ENCODE measurements at regions not wholly inside any gene's neighbourhood (a gene's known extent, or its start where the extent isn't known, plus 50 kb on each side); places are given as distances from the start of the nearest gene placed in this dataset.

DNA sequence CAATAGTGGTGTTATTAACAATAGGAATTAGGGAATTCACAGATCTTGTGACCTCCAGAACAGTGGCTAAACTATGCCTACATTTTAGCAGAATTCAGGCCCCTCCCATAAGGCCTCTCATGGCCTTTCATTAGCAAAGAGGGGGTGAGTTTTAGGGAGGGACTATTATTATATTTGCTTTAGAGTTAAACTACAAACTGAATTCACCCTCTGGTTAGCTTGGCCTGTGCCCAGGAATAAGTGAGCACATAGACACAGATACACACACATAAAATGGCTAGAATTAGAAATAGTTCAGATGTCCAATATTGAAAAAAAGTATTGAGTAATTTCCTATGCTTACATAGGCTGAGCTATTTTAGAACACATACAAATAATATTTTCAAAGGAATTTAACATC is 818.8 kb upstream of the COBL start:
- DNase-seq = no peak

DNA sequence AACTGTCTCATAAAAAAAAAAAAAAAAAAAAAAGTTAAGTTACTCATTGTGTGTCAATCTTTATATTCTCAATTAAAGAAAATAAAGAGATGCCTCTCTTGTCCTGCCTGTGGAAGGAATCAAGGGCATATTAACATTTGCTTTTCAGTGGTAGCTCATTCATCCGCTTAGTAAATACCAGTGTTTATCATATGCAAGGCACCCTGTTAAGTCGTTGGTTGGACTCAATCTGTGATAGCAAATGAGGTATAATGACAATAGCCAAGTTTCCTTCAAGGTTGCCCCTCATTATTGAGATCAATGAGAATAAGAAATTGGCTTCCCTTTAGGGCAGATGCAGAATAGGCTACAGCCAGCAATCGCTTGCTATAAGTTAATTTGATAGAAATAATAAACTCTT is 812.7 kb upstream of the COBL start:
- no peak for DNase-seq

DNA sequence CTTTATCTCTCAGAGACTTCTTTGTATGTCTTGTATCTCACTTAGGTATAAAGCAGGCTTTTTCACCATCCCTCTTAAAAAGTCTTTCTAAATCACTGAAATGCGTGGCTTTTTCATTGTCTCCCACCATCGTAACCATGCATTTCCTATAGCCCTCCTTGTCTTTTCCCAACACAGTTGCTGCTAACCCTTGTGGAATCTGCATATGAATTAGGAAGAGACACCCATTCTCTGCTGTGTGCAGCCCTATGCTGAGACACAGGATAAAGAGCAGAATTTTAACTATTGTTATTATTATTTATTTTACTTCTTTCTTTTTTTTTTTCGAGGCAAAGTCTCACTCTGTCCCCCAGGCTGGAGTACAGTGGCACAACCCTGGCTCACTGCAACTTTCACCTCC is 804.3 kb upstream of the COBL start:
- no peak for DNase-seq

DNA sequence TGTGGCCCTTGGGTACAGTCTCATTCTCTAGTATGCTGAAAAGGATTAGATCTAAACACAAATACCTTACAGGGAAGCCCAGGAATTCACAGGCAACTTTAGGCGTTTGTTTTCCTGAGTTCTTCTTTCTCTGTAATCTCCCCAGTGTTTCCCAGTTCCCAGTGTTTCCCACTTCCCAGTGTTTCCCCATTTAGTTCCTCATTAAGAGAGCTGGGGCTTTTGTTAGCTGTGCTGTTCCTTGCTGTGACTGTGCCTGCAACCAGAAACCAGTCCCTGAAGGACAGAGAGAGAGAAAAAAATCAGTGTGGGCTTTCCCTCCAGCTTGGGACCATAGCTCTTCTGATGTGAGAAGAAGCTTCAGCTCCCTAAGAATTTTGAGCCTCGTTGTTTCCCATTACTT is 802.9 kb upstream of the COBL start:
- no peak for DNase-seq

DNA sequence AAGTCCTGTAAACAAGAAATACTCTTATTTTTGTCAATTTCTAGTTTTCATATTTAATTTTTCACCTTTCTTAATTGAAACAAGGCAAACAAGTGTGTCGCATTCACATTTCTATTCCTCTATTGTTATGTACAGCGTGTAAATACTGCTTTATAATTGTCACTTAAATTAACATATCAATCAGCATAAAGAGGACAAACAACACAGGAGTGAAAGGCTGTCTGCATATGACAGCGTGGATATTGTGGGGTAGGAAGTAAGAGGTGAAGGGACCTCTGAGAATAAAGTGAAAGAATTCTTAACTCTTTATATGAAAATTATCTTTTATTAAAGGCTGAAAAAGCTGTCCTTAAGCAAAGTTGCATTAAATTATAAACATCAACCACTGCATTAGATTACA is 797.9 kb upstream of the COBL start:
- DNase-seq = no peak

DNA sequence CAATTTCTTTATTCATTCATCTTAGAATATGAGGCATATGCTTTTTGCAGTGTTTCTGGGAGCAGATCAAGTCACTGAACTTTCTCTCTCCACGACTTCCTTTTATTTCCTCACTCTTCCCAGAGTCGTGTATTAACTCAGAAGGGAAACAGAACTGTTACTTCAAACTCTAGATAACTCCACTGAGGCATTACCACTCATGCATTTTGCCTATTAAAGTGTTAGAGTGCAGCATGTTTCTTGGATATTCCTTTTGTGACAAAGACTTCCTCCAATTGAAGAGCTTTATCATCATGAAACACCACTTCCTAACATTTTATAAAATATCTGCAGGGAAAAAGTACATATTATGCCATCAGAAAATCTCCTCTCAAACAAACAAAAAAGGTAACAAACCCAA is 797.4 kb upstream of the COBL start:
- DNase-seq = no peak

DNA sequence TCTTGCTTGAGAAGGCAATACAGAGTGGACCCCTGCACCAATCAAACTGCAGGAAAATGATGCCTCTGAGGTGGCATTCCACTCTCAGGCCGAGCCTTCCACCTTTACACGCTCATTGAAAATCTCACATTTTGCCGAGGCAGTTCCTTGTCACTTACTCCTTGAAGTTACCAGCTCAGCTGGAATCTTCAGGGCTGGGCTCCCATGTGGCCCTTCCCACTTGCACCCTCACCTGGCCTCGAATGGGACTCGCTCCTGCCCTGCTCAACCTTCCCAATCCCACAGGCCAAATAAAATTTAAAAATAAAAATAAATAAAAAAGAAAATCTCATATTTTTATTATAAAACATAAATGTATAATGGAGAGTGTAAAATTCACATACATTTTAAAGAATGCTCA is 790.7 kb upstream of the COBL start:
- DNase-seq = no peak

DNA sequence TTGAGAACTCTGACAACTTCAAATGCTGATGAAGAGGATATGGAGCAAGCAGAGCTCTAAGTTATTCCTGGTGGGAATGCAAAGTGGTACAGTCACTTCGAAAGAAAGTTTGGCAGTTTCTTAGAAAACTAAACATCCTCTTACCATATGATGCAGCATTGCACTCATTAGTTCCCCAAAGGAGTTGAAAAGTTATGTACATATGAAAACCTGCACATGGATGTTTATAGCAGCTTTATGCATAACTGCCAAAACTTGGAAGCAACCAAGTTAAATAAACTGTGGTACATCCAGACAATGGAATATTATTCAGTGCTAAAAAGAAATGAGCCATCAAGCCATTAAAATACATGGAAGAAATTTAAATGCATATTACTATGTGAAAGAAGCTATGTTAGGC is 779.3 kb upstream of the COBL start:
- no peak for DNase-seq

DNA sequence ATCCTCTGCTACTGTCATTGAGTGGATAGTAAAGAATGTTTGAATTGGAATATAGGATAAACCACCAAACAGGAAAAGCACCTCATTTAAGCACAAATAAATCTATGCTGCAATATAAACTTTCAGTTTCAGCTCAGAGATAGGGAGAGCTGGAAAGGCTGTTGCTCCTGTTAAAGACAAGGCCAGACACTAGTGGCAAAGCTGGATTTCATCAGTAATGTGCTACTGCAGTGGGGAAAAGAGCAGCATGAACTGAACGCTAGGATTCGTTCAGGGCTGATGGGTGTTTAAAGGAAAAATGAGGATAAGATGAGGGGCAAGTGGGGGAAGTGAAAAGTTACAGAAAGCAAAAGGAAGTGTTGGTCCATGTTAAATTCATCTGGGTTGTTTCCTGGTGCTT is 775.4 kb upstream of the COBL start:
- no peak for DNase-seq

DNA sequence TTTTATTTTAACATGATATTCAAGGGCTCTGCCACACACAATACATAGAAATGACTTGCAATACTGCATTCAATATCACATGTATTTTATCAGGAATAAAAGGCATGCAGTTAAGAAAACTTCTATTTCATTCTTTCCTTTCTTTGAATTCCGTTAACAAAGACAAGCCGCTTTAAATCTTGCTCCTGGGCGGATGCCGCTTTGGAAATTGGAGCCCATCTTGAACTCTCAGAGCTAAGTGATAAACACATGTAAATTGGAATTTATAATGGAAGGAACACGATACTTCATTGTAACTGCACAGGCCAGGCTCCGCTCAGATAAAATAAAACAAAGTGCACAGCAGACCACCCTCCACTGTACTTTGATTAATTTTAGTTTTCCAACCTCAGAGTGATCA is 774.5 kb upstream of the COBL start:
- no peak for DNase-seq

DNA sequence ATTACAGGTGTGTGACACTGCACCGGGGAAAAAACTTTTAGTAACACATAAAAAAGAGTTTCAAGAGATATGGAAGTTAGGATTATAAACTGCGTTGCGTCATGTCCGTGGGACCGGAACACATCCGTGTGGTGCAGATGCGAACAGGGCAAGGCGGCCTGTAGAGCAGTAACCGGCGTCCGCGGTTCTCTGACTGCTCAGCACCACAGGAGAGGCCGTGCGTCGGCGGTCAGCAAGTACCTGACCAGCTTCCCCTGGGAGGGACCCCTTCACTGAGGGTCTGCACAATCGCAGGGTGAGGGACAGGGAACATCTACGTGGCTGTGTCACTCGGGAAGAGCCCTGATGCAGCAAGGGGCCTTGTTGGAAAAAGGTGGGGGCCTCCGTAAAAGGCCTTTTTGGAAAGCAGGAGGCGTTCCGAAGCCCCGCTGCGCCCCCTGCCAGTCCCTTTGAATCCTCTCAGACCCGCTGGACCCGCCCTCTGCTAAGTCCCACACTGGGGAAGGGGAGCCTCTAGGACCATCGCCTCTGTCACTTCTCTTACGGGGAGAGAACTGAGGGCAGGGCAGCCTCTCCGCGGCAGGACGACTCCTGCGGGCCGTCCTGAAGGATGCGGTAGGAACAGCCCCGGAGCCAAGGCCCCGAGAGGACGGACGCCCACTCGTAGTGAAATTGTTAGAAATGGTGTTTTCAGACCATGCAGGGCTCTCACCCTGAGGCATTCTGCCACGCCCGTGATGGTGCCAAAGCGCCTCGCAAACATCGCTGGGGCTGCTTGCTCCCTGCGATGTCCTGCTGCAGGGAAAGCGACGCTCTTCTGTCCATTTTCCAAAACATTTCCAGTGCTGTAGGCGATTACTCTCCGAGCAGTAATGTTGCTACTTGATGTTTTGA is 771.6 kb upstream of the COBL start:
- no peak for DNase-seq

DNA sequence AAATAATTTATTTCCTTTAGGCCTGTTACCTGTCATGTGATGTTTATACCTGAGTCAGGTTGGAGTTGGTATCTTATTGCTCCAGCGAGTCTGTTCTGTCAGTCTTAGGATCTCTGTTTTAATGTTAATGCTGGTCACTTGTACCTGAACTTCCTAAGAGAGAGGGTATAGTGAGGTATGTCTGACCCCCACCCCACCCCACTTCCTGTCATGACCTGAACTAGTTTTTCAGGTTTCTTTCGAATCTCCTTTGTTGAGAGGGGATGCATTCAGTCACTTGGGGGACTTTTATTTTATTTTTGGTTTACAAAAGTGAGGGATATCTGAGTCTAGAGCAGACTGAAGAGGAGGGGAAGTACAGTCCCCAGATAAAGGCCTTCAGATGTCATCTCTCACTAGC is 769.0 kb upstream of the COBL start:
- DNase-seq = no peak

DNA sequence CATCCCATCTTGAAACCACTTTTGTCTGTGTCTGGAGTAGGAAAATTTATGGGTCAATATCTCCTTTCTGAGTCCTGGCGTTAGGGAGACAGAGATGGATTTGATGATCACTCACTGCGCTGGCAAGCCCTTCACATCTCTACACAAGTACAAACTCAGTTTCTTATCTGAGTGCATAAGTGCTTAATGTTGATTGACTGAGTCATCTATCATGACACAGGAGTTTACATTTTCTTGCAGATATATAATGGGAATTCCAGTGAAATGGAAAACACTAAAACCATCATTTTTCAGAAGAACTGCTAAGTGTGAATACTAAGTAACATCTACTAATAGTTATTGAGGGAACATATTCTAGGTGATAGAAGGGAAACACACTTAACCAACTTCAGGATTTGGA is 763.9 kb upstream of the COBL start:
- DNase-seq = no peak

DNA sequence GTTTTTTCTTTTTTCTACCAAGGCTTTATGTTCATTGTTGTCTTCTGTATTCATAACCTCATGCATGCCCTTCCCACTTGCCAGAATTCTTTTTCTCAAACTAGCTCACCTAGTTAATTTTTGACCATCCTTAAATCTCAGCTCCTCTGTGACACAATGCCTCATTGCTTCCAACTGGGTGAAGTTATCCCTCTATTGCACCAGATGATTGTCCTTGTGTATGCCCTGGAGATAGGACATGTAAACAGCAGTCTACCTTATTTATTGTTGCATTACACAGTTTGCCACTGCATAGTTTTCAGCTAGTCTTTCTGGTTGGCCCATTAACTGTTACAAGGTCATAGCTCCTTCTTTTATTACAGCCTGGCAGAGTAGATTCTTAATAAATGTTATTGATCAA is 763.1 kb upstream of the COBL start:
- DNase-seq = no peak

DNA sequence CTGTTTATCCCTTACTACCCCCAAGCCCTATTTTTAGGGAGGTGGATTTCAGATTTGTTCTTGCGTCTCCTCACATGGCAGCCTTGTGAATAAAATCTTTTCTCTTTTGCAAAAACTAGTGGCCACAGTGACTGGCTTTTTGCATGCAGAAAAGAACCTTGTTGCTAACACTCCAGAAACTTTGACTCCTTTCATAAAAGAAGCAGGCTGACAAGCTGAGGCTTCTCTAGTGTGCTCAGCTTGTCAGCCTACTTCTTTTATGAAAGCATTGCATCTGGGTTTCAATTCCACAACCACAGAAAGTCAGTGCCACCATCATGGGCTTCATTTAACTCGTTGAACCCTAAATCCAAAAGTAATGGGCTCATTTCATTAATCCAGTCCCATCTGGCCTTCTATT is 761.0 kb upstream of the COBL start:
- DNase-seq = no peak

DNA sequence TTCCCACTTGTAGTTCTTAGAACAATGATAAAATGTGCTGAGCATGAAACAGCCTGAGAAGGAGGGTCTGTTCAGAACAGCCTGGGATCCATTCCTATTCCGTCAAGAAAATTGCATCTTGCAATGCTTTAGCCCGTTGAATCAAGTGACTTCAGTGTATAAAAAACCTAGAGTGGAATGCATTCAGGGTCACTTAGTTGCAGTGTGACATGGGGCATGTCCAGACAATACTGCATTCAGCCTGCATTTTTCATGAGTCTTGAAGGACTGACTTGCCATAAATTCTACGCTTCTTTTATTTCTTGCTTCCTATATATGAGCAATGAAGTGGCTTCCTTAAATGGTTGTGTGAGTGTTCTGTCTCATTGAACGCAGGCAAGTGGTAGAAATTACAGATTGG is 758.3 kb upstream of the COBL start:
- DNase-seq = no peak

DNA sequence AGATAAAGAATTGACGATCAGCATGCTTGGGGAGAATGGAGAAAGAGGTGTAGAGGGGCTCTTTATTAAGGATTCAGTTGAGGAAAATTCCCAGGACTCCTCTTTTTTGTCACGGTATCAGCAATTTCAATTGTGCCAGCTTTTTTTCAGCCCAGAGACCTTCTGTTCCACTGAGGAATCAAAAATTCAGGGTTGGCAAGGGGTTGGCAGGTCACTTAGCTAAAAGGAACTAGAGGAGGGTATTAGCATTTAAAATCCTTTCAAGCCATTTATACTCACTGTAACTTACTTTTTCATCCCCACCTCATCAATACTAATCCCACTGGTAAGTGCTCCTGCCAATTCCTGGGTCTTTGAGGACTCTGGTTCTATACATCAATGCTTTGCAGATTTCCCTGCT is 757.5 kb upstream of the COBL start:
- no peak for DNase-seq

DNA sequence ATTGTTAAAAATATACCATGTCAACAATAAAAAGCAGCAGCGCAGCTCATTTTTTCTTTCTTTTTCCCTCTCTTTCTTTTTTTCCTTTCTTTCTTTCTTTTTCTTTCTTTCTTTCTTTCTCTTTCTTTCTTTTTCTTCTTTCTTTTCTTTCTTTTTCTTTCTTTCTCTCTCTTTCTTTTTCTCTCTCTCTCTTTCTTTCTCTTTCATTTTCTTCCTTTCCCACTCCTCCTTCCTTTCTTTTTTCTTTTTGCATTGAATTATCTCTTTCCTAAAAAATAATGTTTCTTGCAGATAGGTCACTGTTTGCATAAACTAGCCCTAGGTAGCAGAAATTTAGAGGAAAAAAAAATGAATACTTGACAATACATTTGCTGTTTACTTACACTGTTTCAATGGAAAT is 755.1 kb upstream of the COBL start:
- DNase-seq = no peak

DNA sequence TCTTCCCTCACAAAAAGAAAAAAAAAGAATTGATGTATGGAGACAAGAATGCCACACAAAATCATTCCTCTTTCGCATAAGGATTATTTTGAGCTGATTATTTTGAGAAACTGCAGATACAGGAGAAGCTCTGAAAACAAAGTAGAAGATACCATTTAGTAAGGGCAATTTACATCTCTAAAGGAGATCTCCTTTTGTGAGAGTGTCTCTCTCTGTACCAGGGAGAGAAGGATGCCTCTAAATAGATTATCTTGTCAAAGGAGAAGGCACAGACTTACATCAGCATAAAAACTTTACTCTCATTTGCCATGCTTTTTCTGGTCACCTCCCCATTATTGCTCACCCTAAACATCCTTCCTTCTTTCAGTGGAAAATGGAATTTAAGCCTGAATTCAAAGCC is 747.9 kb upstream of the COBL start:
- DNase-seq = no peak

DNA sequence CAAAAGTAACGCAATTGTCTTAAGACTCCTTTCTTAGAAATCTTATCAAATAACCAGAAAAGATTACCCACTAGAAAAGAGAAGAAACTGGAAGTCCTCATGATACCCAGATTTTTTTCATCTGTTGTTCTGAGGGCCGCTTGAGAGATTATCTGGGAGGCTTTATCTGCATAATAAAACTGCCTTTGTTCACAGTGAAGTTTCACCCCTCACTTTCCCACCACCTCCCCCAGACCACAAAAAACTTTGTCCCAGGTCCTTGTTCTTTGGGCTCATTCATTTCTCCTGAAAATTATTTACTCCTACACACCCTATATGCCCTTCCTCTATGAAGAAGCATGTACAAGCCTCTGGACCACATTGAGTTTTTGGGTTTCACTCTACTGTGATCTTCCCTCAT is 745.1 kb upstream of the COBL start:
- no peak for DNase-seq

DNA sequence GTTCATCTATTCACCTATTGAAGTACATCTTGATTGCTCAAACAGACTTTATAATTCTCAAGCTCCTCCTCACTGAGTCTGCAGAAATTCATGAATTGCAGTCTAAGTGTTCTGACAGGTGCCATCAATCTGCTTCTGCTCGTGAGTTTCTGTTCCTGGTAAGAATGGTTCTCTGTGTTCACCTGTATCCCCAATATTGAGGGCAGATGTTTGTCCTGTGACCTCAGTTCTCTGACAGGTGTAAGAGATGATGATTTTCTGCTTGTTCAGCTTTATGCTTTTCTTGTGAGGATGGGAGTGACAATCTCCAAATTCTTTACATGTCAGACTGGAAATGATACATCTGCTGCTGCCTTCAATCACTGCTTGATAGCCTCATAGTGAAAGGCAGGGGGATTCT is 736.9 kb upstream of the COBL start:
- DNase-seq = no peak

DNA sequence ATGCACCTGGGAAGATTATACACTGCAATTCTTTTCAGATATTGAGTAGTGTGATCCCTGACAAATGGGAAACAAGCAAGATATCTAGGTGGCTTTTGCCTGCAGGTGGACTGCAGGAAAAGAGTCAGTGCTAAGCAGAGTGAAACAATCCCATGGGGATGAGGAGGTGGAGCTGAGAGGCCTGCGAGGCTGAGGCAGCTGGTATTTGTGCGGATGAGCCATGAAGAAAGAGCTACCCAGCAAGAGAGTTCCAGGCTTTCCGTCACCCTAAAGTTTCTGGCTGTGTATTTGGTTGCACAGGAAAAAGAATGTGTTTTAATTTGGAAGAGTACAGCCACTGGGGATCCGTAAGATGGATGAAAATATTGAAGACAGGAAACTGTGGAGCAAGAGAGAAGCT is 714.1 kb upstream of the COBL start:
- no peak for DNase-seq

DNA sequence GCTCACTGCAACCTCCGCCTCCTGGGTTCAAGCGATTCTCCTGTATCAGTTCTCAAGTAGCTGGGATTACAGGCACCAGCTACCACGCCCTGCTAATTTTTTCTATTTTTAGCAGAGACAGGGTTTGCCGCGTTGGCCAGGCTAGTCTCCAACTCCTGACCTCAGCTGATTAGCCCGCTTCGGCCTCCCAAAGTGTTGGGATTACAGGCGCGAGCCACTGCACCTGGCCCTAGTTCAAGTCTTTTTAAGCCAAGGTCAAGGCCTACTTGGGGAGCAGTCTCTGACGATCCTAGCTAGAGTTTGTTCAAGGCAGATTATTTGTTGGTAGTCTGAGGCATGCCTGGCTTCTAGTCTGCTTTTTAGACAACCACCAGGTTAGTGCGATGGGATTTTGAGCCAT is 709.5 kb upstream of the COBL start:
- no peak for DNase-seq

DNA sequence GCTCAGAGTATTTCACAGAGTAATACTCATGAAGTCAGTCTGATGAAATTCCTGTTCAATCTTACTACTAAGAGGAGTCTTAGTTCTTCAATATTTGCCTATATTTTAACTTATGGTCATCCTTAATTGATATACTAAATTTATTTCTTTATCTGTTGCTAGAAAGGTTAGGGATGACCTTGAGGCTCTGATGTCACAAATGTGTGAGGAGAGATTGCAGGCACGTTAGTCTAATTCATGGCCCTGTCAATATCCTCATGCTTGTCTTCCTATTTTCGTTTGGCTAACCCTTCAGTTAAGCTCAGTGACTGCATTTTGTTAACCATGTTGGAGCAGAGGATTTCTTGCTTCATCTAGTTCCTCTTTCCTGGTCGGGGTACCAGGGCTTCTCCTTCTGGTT is 704.7 kb upstream of the COBL start:
- no peak for DNase-seq

DNA sequence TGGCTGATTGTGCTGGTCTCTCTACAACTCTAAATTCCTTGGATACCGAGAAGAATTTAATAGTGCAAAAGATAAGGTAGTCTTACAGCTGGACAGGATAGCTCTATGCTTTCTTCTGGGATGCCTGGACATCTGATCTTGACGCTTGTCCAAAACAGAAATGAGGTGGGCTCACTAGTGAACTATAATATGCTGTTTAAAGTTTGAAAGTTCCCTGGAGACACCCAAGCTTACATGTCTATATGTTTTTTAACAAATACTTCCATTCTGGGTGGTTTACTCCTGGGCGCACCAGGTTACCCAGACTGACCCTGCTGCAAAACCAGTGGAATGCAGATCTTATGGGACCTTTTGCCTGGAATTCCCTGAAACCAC is 702.1 kb upstream of the COBL start:
- DNase-seq = no peak

Data from suppressor macrophage (primary cell).